Epithelial cell of proximal tubule (primary cell): ENCODE measurements at regions not wholly inside any gene's neighbourhood (a gene's known extent, or its start where the extent isn't known, plus 50 kb on each side); places are given as distances from the start of the nearest gene placed in this dataset.

Experiments used
- DNase-seq: peaks from one replicate; pipeline ENCODE4 v3.0.0-alpha.2; 2011; ENCODE audit warnings: low read depth
- H3K4me3 ChIP-seq: 2 replicates; pipeline ENCODE4 v1.5.1; 2011; ENCODE audit warnings: low read depth, mild to moderate bottlenecking, low read length
- TF ChIP-seq, protein P1 (sequence below): conservative IDR thresholded peaks from 2 replicates; pipeline ENCODE4 v1.5.1; 2012; ENCODE audit warnings: low read depth, mild to moderate bottlenecking, low read length

DNA sequence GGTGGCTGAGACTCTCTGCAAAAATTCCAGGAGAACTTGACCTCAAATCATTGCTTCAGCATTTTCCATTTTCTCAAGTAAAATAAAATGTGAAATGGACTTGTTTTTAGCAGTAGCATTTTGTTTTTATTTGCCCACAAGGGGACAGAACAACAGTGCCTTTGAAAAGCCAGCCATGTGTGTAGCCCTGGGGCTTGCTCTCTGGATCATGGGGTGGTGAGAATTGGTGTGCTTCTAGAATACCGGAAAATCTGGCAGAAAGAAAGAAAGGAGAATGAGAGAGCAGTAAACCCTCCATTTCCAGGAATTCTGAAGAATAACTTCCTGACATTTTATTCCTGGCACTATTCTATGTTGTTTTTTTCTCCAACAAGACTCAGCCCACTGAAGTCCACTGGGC lies 254.7 kb upstream of the MOCS1 start:
- TF ChIP-seq, protein P1, sequence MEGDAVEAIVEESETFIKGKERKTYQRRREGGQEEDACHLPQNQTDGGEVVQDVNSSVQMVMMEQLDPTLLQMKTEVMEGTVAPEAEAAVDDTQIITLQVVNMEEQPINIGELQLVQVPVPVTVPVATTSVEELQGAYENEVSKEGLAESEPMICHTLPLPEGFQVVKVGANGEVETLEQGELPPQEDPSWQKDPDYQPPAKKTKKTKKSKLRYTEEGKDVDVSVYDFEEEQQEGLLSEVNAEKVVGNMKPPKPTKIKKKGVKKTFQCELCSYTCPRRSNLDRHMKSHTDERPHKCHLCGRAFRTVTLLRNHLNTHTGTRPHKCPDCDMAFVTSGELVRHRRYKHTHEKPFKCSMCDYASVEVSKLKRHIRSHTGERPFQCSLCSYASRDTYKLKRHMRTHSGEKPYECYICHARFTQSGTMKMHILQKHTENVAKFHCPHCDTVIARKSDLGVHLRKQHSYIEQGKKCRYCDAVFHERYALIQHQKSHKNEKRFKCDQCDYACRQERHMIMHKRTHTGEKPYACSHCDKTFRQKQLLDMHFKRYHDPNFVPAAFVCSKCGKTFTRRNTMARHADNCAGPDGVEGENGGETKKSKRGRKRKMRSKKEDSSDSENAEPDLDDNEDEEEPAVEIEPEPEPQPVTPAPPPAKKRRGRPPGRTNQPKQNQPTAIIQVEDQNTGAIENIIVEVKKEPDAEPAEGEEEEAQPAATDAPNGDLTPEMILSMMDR, result no peak
- no peak for DNase-seq
- no peak overlapping the region for H3K4me3 ChIP-seq

DNA sequence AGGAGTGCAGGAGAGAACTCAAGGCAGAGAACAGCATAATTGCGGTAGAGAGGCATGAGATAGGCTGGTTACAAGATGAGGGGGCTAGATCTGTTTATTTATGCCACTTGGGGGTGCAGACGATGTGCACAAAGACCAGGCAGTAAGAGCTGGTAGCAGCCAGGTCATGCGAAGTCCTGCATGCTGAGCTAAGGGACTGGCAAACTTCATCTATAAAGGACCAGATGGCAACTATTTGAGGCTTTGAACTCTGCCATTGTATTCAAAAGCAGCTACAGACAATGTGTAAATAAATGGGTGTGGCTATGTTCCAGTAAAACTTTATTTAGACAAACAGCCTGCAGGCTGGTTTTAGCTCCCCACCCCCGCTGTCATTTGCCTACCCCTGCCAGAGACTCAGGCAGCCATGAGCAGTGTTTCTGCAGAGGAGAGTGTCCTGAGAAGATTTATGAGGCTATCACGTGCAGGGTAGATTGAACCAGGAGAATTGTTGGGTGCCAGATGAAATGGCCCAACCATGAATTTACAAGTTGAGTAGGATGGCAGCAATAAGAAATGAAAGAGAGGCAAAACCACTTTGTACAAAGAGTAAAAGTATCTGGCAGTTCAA lies 253.4 kb upstream of the MOCS1 start:
- no peak for DNase-seq
- TF ChIP-seq, protein P1, result no peak
- H3K4me3 ChIP-seq, result no peak overlapping the region

DNA sequence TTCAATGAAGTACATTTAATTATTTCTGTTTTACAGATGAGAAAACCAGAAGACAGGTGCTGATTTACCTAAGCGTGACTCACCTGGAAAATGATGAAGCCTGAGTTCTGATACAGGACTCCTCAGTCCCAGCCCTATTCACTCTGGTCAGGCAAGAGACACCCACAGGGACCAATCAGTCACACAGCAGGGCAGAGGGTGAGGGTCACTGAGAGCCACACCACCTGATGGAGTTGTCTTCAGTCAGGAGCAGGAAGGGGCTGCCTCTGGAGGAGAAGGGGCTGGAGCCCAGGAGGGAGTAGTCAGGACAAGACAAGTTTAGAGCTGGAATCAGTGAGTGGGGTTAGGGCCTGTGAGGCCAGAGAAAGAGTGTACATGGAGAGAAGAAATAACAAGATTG lies 251.2 kb upstream of the MOCS1 start:
- no peak overlapping the region for H3K4me3 ChIP-seq
- TF ChIP-seq, protein P1, result no peak

DNA sequence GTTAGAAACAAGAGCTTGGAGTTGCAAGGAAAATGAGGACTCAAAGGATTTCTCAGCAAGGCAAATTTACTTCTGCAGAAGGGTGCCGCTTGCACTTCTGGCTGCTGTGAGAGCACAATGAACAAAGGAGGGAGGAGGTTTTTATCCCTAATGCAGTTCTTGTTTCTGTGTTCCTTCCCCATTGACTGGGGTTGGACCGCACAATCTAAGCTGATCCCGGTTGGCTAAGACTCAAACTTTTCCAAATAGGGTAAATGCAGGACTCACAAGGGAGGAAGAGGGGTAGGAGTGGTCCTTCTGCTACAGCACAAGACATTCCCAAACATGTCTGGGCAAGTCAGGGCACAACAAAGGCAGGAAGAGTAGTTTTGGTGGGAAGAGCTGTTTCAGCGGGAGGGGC lies 249.6 kb upstream of the MOCS1 start:
- H3K4me3 ChIP-seq, result no peak overlapping the region
- TF ChIP-seq, protein P1, result no peak
- DNase-seq, result no peak

More for the DNA sequence above, 251.2 kb upstream of the MOCS1 start:
- no peak for DNase-seq

DNA sequence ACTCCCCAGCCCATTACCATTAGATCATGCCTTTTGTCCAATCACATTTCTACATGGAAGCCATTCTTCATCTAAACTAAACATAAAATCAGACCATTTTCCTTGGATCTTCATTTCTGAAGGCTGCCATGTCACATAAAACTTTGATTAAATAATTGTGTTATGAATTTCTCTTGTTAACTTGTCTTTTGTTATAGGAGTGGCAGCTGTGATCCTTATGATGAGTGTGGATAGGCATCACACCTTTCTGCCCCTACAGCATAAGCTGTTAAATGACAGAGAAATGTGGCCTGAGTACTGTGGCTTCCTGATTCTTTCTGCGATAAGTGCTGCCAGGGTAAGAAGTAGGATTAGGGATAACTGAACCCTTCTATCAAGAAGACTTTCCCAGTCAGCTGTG lies 247.1 kb upstream of the MOCS1 start:
- no peak overlapping the region for H3K4me3 ChIP-seq
- DNase-seq, result no peak
- TF ChIP-seq, protein P1, result no peak

DNA sequence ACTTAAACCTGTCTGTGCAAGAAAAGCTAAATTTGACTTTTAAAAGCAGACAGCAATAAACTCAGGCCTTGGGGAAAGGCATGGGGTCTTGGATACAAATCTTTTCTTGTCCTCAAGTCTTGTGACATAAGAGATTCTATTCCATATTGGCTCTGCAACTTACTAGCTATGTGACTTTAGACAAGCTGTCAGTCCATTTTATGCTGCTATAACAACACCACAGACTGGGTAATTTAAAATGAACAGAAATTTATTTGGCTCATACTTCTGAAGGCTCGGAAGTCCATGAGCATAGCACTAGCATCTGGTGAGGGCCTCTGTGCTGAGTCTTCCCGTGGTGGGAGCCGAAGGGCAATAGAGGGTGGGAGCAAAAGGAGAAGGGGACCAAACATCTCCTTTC lies 246.0 kb upstream of the MOCS1 start:
- TF ChIP-seq, protein P1, result no peak
- no peak overlapping the region for H3K4me3 ChIP-seq
- DNase-seq, result no peak

DNA sequence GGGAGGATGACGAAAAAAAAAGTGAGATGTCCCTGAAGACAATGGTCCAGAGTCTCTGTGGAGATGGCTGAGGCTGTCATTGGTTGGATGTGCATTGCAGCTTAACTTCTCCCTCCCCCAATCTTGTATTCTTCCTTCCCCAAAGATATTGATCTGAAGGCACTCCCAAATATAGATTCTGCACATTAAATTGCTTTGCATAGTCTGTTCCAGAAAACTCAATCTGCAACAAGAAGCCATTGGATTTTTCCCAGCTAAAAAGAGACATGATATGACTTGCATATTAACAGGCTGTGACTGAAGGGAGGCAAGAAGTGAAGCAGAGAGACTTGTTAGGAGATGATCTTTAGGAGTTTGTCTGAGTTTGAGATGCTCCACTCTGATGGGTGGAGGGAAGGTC lies 245.2 kb upstream of the MOCS1 start:
- TF ChIP-seq, protein P1, result no peak
- no peak for DNase-seq
- H3K4me3 ChIP-seq, result no peak overlapping the region
